PC-3 (cell line): ENCODE measurements at regions not wholly inside any gene's neighbourhood (a gene's known extent, or its start where the extent isn't known, plus 50 kb on each side); places are given as distances from the start of the nearest gene placed in this dataset.

Experiments used
- ATAC-seq: fragments of 200-7000 bp; cut with Tn5 transposase; 2 replicates; pipeline ENCODE4 v1.9.1; 2020; ENCODE audit warnings: mild to moderate bottlenecking, moderate library complexity
- BruUV-seq: library from RNA; stranded (reverse); fragments of 400-500 nt; replicated peaks from 2 replicates; lab custom pipeline; 2021; lab: Mats Ljungman, UMichigan
- CTCF ChIA-PET: fragments of 300-600 bp; sonication (Branson Sonifier 250); formaldehyde crosslinking; loops from one replicate; lab custom pipeline; 2022; ENCODE audit warnings: antibody characterized with exemption; lab: Charles Lee
- POLR2A ChIA-PET: fragments of 300-600 bp; sonication (Branson Sonifier 250); formaldehyde crosslinking; loops from one replicate; lab custom pipeline; 2022; ENCODE audit warnings: antibody characterized with exemption; ENCODE audit not compliant: unreplicated experiment; lab: Charles Lee
- DNase-seq: peaks from one replicate; pipeline ENCODE4 v3.0.0-alpha.2; 2015
- H2AFZ ChIP-seq: fragments of 300-600 bp; sonication (generic); 2 replicates; pipeline ENCODE4 v1.6.0; 2016; ENCODE audit warnings: antibody characterized with exemption, low read length
- H3F3A ChIP-seq: fragments of 300-600 bp; sonication (generic); one replicate; pipeline ENCODE4 v1.6.0; 2017; ENCODE audit warnings: antibody characterized with exemption, low read length, control low read depth, mild to moderate bottlenecking; ENCODE audit not compliant: unreplicated experiment
- H3K27ac ChIP-seq: fragments of 300-600 bp; sonication (generic); 2 replicates; pipeline ENCODE4 v1.5.1; 2016; ENCODE audit warnings: mild to moderate bottlenecking, low read length
- H3K27me3 ChIP-seq: fragments of 300-600 bp; sonication (generic); 2 replicates; pipeline ENCODE4 v1.6.1; 2016; ENCODE audit warnings: low read length, mixed read lengths
- H3K36me3 ChIP-seq: fragments of 300-600 bp; sonication (generic); 2 replicates; pipeline ENCODE4 v1.6.1; 2016; ENCODE audit warnings: low read depth, mixed run types, low read length, mixed read lengths
- H3K4me1 ChIP-seq: fragments of 300-600 bp; sonication (generic); 2 replicates; pipeline ENCODE4 v1.5.1; 2016; ENCODE audit warnings: low read length; ENCODE audit not compliant: insufficient read depth
- H3K4me2 ChIP-seq: fragments of 300-600 bp; sonication (generic); 2 replicates; pipeline ENCODE4 v1.6.0; 2016; ENCODE audit warnings: low read length
- H3K4me3 ChIP-seq: fragments of 300-600 bp; sonication (generic); 2 replicates; pipeline ENCODE4 v1.5.1; 2016; ENCODE audit warnings: mild to moderate bottlenecking, low read length, mixed read lengths
- H3K79me2 ChIP-seq: fragments of 300-600 bp; sonication (generic); 2 replicates; pipeline ENCODE4 v1.6.1; 2017; ENCODE audit warnings: low read length, mixed read lengths
- H3K9ac ChIP-seq: fragments of 300-600 bp; sonication (generic); 2 replicates; pipeline ENCODE4 v1.6.0; 2016; ENCODE audit warnings: mild to moderate bottlenecking, low read length
- H3K9me2 ChIP-seq: fragments of 300-600 bp; sonication (generic); replicated peaks from 2 replicates; pipeline ENCODE4 v1.6.1; 2016; ENCODE audit warnings: mixed run types, low read length, mixed read lengths
- H3K9me3 ChIP-seq: fragments of 300-600 bp; sonication (generic); 2 replicates; pipeline ENCODE4 v1.6.1; 2016; ENCODE audit warnings: low read length, mixed read lengths
- H4K20me1 ChIP-seq: fragments of 300-600 bp; sonication (generic); 2 replicates; pipeline ENCODE4 v1.6.1; 2016; ENCODE audit warnings: low read length, mixed read lengths
- EZH2 ChIP-seq: fragments of 300-600 bp; sonication (generic); IDR thresholded peaks from one replicate; pipeline ENCODE4 v1.6.1; 2017; ENCODE audit warnings: antibody characterized with exemption, mild to moderate bottlenecking, low read length; ENCODE audit not compliant: unreplicated experiment
- EZH2phosphoT487 ChIP-seq: fragments of 300-600 bp; sonication (generic); IDR thresholded peaks from 2 replicates; pipeline ENCODE4 v1.6.1; 2018; ENCODE audit warnings: mild to moderate bottlenecking, antibody characterized with exemption, low read length, borderline replicate concordance
- intact Hi-C: fragments of 100-400 bp; cut with micrococcal nuclease; formaldehyde crosslinking; loops from 2 replicates; pipeline ENCODE4 v1.9.0; 2023
- TF ChIP-seq, protein P1 (sequence below): fragments of 300-600 bp; sonication (generic); conservative IDR thresholded peaks from 2 replicates; pipeline ENCODE4 v1.5.1; 2017; ENCODE audit warnings: antibody characterized with exemption, low read depth, mild to moderate bottlenecking, low read length

- Histone ChIP-seq H3K27me3 (no peaks in the 10 kb centered on the region), H3K4me1 (peaks cover 39% of the 10 kb centered on the region), H3K9me2 (no peaks in the 10 kb centered on the region), H3K9ac (no peak overlapping the region), H2AFZ (no peak overlapping the region), H3F3A (no peaks in the 10 kb centered on the region), H3K79me2 (no peaks in the 10 kb centered on the region), H3K4me2 (peak overlapping the region; percentile 53; the same call in 1 of the 2 replicates), H3K4me3 (no peak overlapping the region), H3K27ac (no peak overlapping the region), H3K36me3 (peaks cover 3% of the 10 kb centered on the region; the same call in 1 of the 2 replicates), H4K20me1 (no peaks in the 10 kb centered on the region), H3K9me3 (no peaks in the 10 kb centered on the region)
- CTCF ChIA-PET: interaction anchor here (0.5 to 1.6 kb wide), 18 partner anchors 24 to 420 kb away, joined by 3 to 14 read pairs (median 4); partner anchors contain the start of gene BEND6
- POLR2A ChIA-PET: interaction anchor here (0.6 kb wide), 1 partner anchor 114 kb away, joined by 5 read pairs; no protein-coding TSS in a partner anchor
- intact Hi-C loops: loop anchor here (1.0 to 5.0 kb wide), 5 partner anchors 51 to 412 kb away; partner anchors contain the start of genes BAG2 and BEND6
- DNase-seq (peak; percentile 26), ATAC-seq (peak; percentile 14)
- no peak for TF ChIP-seq EZH2phosphoT487
- TF ChIP-seq, protein P1, sequence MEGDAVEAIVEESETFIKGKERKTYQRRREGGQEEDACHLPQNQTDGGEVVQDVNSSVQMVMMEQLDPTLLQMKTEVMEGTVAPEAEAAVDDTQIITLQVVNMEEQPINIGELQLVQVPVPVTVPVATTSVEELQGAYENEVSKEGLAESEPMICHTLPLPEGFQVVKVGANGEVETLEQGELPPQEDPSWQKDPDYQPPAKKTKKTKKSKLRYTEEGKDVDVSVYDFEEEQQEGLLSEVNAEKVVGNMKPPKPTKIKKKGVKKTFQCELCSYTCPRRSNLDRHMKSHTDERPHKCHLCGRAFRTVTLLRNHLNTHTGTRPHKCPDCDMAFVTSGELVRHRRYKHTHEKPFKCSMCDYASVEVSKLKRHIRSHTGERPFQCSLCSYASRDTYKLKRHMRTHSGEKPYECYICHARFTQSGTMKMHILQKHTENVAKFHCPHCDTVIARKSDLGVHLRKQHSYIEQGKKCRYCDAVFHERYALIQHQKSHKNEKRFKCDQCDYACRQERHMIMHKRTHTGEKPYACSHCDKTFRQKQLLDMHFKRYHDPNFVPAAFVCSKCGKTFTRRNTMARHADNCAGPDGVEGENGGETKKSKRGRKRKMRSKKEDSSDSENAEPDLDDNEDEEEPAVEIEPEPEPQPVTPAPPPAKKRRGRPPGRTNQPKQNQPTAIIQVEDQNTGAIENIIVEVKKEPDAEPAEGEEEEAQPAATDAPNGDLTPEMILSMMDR: no peak
- TF ChIP-seq EZH2: no peak
- BruUV-seq: no TSS peak
Observed at GRCh38 chr6:56904068-56904467, 50.8 kb upstream of the BEND6 start.

- H4K20me1 ChIP-seq: no peaks in the 10 kb centered on the region
- TF ChIP-seq EZH2phosphoT487 (no peak), EZH2 (no peak)
- TF ChIP-seq, protein P1: peak; percentile 94
- CTCF ChIA-PET: interaction anchor here (0.5 to 1.6 kb wide), 16 partner anchors 18 to 643 kb away, joined by 3 to 9 read pairs (median 4); partner anchors contain the start of genes BAG2 and BEND6
- H3K27me3 ChIP-seq: no peaks in the 10 kb centered on the region
- no peaks in the 10 kb centered on the region for H3K79me2 ChIP-seq
- no peaks in the 10 kb centered on the region for H3K9me3 ChIP-seq
- ATAC-seq (no peak), DNase-seq (peak; percentile 72)
- no peaks in the 10 kb centered on the region for H3F3A ChIP-seq
- no peaks in the 10 kb centered on the region for H3K9me2 ChIP-seq
- intact Hi-C loops: loop anchor here (5.0 kb wide), 1 partner anchor 269 kb away; the partner anchor contains the start of gene BAG2
- H3K9ac ChIP-seq: no peak overlapping the region
- no peak overlapping the region for H3K4me2 ChIP-seq
- POLR2A ChIA-PET: no interaction called here
- H2AFZ ChIP-seq: no peak overlapping the region
- no peak overlapping the region for H3K4me3 ChIP-seq
- peaks cover 35% of the 10 kb centered on the region for H3K4me1 ChIP-seq
- H3K27ac ChIP-seq: no peak overlapping the region
- peaks cover 3% of the 10 kb centered on the region; the same call in 1 of the 2 replicates for H3K36me3 ChIP-seq
- no TSS peak for BruUV-seq
Observed at GRCh38 chr6:56902641-56903464, 52.1 kb upstream of the BEND6 start.
